ENCODE measurements at regions not wholly inside any gene's neighbourhood (a gene's known extent, or its start where the extent isn't known, plus 50 kb on each side); places are given as distances from the start of the nearest gene placed in this dataset.
A peak's percentile ranks its signal among the peaks of the same experiment; 100 is the strongest.

DNA sequence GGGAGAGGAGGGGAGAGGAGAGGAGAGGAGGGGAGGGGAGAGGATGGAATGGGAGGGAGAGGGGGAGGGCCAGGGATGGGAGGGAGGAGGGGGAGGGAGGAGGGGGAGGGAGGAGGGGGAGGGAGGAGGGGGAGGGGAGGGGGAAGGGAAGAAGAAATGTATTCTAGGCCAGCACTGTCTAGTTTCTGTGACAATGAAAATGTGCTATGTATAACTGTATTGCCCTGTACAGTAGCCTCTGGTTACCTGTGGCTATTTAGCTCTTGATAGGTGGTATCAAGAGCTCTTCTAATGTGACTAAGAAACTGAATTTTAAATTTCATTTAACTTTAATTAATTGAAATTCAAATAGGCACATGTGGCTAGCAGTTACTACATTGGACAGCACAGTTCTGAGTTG is 143.1 kb downstream of the BTC start:
- no peak for FAIRE-seq

DNA sequence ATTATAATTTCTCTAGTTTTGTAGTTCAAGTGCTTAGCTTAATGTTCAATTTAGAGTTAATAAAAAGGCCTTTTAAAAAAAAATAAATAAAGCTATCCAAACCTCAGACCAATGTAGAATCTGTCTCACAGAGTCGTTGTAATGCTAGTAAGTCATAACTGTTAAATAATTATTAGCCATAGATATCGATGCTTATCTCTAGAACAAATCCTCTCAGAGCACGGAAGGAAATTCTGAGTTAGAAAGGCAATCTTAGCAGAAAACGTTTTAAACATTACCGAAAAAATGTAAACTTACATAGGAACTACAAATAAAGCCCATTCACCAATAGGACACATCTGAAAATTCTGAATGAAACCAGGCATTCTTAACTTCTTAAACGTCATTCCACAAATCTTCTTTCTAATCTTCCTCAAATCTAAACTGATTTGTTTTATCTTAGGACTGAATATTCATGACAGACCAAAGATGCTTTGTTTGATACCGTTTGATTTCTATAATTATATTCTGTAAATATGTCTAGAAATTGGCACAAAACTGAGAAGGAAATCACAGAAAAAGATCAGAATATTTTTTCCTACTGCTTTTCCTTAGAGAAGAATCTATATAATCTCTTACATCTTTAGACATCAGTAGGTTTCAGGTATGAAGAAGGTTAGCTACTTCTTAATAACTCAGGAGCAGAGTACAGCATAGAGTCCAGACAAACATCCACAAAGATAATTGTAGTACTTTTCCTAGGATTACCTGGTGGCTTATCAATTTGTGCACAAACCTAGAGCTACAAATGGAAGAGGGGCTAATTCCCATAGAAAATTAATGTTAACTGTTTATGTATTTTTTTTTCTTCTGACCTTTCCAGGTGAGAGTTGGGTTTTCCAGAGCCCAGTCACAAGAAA is 140.7 kb downstream of the BTC start:
- FAIRE-seq, result no peak

DNA sequence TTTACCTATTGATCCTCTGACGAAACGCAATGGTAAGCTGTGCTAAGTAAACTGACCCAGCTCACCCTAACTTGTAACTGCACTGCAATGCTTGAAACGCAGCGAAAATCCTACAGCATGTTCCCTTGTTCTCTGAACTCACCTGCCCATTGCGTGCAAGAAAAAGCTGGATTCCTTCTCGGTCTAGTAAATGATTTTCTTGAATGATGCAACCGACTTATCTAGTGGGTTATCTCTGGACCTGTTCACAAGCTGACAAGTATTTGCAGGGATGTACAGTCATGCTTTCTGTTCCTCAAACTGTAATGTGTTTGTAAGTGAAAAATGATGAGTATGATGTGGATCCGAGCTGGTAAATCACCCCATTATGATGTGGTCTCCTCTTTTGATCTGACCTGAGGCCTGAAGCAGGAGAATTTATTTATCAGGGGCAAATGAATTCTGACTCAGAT is 140.1 kb downstream of the BTC start:
- no peak for FAIRE-seq

DNA sequence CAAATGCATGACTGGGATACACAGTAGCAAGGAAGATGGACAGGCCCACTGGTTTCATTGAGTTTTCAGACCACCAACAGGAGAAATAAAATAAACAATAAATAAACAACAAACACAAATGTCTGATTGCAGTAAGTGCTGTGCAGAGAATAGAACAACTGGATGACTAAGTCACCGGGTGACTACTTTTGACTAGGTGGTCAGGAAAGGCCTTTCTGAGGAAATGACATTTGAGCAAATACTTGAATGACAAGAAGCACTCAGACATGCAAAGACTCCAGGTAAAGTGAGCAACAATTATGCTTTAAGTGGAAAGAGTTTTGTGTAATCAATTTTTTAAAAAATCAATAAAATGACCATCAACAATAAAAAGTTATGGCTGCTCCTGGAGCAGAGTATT is 137.7 kb downstream of the BTC start:
- FAIRE-seq, result no peak

DNA sequence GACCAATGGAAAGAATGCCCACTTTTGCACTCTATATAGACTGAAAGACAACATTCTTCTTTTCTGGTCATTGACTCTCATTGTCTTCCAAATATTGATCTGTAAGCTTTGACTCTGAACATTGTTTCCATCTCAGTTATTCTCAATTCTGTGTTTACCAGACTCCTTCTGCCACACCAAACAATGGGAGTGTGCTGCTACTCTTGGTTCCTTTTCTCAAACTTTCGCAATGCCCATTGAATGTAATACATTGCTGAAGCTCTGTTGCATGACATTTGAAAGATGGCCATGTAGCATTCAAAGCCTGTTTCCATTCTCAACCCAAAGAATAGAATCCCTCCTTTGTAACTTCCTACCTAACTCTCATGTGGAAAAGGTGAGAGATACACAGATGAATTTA is 136.2 kb downstream of the BTC start:
- no peak for FAIRE-seq

DNA sequence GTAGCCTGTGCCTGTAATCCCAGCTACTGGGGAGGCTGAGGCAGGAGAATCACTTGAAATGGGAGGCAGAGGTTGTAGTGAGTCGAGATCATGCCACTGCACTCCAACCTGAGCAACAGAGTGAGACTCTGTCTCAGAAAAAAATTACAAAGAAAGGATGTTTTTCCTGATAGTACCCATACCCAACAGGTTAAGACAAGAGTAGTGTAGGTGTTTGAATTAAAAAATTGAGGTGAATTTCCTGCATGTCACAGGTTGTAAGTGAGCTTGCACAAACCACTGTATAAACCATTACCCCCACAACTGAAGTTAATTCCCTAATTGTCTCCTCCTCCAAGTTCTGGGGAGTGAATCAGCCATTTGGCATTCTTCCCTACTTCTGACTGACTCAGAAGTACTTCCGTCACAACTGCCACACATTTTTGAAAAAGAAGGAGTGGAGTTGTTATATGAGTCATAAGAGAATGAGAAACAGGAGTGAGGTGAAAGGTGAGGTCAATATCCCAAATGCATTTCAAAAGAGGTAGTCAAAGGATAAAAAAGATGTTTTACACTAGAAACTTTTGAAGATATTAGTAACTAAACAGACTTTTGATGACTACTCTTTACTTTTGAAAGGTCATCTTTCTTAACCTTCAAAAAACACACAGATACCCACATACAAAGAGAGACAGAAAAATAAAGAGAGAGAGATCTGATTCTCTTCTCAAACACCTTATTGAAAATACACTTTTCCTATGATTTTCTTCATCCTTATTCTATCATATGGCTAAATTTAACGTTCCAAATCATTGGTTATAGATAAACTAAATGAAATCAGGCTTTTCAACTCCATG is 134.5 kb downstream of the BTC start:
- no peak for FAIRE-seq

DNA sequence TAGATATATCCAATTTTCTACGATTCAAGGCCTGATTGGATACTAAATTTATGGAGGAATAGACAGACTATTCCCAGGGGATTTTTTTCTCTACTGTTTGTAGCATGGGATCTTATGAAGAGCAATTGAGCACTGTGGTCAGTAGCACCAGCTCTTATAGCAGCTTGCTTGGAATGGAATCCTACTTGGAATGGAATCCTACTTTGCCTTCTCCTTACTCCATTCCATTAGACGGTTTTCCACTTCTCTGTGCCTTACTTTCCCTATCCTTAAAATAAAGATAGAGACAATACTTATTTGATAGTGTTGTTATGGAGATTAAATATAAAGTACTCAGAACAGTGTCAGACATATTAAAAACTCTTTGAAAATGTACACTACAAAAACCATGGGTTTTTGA is 133.5 kb downstream of the BTC start:
- no peak for FAIRE-seq

DNA sequence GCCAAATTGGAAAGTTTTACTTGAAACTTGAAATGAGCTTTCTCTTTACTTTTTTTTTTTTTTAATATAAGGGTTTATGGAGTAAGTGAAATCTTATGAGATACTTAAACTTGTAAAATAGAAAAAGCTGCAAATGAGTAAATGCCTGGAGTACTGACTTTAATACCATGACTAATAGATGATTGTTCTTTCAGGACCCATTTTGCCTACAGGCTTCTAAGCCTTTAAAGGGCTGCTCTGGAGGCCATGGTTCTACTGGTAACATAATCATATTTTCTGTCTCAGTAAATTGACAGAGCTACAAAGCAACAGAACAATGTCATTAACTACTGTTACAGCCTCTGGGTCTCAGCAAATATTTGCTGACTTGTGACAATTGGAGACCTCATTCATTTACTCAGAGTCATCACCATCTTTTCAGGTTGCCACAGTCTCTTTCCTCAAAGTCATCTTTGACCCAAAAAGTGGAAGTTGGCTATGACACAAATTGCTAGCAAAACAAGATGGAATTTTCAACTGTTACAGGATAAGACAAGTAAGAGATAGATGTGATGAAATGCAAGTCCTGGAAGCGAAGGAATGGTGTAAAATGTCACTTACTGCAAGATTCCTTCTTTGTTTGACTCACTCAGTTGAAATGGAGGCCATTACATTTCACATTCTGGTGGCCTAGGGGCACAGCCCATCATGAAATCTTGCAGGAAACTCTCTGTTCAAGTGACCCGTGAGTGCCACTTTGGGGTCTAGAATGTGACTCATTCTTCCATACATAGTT is 132.7 kb downstream of the BTC start:
- no peak for FAIRE-seq

DNA sequence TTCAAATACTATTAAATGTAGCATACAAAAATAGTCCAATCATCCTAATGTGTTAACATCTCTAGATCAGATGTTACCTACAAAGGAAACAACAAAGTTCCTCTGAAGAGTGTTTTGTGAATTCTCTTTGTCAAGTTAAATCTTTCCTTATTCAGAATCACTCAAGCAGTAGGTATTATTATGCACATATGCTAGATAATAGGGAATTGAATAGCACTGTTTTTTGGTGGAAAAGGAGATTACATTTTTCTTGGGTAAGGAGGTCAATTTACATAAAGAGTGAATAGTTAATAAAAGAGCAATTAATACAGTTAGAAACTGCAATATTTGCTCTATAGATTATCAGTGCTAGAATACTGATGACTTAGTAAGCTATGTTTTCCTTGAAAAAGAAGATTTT is 130.7 kb downstream of the BTC start:
- no peak for FAIRE-seq

DNA sequence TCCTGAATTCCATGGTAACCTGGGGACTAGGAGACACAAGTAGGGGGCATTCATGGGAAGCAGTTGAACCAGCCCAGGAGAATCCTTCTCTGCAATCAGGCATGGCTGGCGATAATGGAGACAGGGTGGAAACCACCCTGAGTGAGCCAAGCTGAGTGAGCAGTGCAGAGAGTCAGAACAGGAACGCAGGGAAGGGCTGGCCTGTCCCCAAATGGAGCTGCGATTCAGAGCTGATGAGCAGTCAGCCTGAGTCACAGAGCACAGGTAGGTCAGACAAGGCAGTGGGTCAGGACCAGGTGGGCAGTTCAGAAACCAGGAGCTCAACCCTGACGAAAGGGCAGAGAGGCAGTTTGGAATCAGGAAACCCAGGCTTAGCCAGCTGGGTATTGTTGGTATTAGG is 129.0 kb downstream of the BTC start:
- FAIRE-seq, result no peak

DNA sequence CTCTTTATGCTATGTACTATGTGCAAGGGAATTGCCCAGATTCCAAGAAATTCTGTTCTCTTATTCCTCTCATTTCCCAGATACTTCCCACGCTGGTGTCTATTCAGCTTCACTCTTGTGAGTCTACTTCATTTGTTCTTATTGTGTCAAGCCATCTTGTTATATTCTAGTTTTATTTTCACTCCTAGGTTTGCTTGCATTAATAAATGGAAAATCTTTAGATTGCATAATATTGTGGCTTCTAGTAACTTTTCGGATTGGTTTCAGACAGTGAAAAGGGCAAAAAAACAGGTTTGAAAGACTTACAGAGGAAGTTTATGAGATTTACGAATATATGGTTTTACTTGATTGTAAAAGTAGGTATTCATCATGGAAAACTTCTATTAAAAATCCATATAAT is 128.4 kb downstream of the BTC start:
- no peak for FAIRE-seq

DNA sequence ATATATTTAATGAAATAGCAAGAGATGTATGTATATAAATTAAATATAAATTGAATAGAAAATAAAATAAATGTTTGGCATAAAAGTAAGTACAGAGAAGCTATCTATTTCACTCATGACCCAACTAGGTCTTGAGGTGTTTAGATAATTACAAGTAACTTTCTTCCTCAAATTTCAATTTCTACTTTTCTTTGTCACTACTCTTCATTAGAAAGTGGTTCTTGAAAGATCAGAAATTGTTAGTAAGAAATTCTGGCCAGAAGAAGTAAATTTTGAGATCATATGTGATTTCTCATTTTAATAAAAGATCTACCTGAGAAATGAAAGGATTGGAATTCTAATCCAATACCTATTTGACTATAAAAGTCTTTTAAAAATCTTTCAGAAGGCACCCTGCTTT is 126.9 kb downstream of the BTC start:
- no peak for FAIRE-seq

DNA sequence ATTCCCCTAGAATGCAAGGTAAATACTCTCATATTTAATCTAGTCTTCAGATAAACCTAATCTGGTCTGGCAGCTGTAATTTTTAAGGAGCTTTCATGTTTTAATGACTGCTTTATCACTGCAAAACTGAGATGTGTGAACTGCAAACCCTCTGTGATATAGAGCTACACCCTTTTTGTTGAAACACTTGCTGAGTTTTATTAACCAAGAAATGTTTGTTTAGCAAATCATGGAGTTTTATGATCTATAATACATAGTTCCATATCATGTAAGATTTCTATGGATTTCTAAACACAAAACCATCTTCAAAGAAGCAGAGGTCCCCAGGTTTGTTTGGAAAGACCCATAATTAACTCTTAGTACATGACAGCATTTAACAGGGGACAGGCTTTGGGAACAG is 126.4 kb downstream of the BTC start:
- no peak for FAIRE-seq

DNA sequence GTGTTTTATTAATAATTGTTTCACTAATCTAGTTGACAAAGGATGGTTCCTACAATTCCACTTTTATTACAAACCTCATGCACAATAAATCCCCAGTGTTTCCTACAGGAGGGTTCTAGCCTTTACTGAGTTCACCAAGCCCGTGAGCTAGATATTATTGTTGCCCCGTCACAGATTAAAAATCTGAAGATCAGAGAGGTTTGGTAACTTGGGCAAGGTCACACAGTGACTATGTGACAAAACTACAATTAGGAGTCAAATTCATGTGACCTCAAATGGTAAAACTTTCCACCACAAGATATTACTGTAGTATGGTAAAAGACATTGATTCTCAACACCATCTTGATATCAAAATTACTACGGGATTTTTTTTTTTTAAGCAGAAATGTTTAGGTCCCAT is 124.6 kb downstream of the BTC start:
- FAIRE-seq, result no peak

DNA sequence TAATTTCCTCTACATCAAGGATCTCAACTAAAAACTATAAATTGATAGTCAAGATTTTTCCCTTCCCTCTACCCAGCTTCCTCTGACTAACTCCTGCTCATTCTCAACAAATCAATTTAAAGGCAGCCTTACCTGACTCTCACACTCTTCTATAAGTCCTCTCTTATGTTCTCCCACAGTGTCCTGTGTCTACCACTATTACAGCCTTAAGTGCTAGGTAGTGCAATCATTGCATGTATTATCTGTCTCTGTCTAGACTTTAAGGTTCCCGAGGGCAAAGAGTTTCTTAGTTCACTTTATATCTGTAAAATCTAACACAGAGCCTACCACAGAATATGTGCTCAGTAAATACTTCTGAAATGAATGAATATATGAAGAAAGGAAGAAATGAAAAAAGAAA is 123.7 kb downstream of the BTC start:
- FAIRE-seq, result no peak

DNA sequence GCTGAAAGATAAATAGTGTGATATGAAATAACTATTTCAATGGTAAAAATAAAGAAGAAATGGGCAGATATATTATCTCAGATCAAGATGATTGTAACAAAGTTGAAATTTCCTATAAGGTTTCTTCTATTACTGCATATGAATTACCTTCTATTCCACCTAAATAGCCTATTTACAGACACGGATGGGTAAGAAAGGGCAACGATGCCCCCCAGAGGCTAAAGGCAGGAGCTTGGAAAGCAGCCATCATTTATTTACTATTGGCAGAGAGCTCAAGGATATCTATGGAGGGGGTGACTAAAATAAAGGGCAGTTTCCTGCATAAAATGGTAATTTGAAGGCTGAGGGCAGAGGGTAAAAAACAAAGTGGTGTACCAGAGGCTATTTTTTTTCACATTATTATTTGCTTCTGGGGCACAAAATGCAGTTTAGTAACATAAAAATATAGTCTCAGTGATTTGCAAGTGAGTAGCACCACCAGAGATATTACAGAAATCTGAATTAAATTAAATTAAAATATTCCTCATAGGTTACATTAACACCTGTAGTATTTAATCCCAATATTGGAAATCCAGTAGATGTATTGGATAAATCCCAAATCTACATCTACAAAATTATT is 123.1 kb downstream of the BTC start:
- no peak for FAIRE-seq

DNA sequence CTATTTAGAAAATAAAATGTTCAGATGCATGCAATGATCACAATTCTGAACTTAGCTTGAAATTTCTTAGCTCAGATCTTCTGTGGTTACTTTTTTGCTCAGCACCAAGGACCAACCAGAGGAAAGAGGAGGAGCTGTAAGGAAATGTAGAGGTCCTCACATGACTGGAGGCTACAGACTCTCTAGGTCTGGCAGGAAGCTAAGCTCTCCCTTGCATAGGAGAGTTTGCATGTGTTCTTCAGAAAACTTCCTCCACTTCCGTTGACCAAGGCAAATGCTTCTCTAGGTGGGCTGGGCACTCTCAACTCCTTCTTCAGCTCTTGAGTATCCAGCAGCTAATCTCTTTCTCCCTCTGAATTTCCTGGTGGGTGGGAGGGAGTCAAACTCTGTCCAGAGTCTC is 119.6 kb downstream of the BTC start:
- no peak for FAIRE-seq

DNA sequence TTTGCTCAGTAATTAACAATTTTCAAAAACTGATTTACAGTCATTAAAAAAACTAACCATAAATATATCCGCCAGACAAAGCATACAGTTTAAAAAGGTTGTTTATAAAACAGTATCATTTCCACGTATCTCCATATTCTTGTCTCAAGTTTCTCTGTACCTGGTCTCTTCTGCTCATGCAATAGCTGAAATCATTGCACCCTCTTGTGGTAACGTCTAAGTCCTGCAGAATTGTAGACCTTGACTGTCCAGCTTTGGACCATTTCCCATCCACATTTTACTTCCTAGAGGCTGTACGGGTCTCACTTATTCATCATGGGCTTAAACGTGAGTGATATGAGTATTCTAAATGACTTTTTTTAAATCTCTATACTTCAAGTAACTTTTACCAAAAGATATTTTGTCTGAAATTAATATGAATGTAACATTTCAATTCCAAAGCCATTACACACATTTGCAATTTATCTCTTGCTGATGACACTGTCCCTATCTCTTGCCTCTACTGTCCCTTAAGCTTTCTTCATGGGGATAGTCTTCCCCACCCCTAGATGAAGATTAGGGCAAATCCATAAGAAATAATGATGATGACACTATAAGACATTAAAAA is 118.5 kb downstream of the BTC start:
- FAIRE-seq, result peak; percentile 28

DNA sequence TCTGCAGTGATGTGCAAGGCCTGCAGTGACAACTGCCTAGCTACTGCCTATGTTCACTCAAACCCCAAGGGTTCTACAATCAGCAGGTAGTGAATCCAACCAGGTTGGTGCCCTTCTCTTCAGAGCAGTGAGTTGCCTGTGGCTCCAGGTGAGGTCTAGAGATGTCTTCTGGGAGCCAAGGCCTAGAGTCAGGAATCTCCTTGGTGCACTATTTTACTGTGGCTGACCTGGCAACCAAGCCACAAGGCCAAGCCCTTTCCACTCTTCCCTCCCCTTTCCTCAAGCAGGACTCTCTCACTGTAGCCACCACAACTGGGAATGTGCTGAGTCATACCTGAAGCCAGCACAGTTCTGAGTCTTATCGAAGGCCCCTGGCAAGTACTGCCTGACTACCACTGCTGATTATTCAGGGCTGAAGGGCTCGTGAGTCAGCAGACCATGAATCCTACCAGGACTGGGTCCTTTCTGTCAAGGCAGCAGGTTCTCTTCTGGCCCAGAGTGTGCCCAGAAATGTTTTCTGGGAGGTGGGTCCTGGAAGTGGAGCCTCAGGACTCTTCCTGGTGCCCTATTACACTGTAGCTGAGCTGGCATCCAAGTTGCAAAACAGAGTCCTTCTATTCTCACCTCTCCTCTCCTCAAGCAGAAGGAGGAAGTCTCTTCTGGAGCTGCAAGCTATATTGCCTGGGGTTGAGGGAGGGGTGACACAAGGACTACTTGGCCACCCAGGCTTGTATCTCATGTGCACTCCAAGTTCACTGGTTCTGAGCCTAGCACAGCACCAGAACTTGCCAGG is 111.6 kb downstream of the BTC start:
- no peak for FAIRE-seq

DNA sequence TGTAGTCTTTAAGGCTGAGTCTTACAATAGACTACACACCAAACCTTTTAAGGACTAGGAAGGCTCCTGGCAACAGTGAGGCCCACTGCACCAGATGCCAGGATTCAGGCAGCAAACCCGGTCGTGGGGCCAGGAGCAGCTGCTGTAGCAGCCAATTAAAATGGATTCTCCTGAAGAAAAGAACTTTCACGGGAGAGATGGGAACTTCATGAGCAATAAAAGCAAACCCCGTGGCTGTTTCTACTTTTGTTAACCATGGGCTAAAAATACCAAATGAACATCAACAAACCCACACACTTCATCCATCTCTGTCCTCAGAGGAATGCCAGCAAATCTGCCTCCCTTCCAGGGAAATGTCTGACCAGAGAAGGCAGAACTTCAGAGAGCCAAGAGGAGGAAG is 101.4 kb downstream of the BTC start:
- no peak for FAIRE-seq
